Inflammatory macrophage treated with lipopolysaccharide for 4 hours (primary cell): ENCODE measurements at regions not wholly inside any gene's neighbourhood (a gene's known extent, or its start where the extent isn't known, plus 50 kb on each side); places are given as distances from the start of the nearest gene placed in this dataset.

Experiments used
- DNase-seq: peaks from one replicate; pipeline ENCODE4 v3.0.0-alpha.2; 2020

DNA sequence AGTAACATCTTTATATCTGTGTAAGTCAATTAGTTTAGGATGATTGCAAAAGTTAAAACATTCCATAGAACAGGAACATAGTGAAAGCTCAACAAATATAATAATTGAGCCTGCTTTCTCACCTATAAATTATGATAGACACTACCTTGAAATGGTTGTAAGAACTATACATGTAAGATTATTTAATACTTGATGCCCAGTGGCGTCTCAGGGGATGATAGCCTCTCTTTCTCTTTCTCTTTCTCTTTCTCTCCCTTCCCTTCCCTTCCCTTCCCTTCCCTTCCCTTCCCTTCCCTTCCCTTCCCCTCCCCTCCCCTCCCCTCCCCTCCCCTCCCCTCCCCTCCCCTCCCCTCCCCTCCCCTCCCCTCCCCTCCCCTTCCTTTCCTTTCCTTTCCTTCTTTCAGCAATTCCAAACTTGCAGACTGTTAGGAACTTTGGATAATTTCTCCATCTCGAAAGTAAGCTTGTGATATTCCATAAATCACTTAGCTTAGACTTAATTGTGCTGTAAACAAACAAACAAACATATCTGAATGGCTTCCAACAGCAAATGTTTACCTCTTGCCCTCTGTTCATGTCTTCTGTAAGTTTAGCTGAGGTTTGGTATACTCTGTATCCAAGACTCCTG lies 1102.7 kb downstream of the TSN start:
- no peak for DNase-seq

DNA sequence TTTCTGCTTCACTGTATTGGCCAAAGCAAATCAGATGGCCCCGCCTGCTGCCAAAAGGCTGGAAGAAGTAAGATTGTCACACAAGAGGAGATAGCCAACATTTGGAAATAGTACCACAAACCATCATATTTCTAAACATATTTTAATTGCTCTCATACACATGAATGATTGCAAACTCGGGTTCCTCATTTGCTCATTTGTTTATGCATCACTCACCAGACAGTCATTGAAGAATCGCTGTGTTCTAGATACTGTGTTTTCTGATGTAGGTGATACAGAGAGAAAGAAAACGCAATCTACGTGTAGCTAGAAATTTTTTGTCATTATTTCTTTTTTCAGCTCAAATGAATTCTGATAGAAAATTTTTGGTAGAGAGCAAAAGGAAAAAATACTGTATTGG lies 1103.4 kb downstream of the TSN start:
- DNase-seq: no peak

DNA sequence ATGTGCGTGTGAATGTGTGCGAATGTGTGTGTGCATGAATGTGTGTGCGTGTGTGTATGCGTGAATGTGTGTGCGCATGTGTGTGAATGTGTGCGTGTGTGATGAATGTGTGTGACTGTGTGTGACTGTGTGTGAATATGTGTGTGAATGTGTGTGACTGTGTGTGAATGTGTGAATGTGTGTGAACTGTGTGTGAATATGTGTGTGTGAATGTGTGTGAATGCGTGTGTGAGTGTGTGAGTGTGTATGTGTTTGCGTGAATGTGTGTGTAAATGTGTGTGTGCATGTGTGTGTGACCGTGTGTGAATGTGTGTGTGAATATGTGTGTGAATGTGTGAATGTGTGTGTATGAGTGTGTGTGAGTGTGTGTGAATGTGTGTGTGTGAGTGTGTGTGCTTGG lies 1103.8 kb downstream of the TSN start:
- no peak for DNase-seq

DNA sequence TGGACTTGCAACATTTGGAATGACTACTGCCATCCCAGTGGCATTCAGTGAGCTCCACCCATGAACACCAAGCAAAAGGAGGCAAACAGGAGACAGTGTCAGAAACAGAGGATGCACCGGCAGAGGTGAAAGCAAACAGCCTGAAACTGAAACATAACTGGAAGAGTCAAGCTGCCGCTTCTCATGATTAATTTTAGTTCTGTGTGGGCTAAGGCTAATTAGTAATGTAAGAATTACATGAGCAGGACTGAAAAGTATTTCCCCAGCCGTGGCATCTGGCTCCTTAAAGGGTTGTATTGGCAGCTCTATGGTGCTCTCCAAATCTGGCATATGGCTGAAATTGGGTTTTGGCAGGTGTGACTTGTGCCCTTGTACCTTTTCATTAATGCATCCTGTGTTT lies 1108.1 kb downstream of the TSN start:
- DNase-seq: no peak

DNA sequence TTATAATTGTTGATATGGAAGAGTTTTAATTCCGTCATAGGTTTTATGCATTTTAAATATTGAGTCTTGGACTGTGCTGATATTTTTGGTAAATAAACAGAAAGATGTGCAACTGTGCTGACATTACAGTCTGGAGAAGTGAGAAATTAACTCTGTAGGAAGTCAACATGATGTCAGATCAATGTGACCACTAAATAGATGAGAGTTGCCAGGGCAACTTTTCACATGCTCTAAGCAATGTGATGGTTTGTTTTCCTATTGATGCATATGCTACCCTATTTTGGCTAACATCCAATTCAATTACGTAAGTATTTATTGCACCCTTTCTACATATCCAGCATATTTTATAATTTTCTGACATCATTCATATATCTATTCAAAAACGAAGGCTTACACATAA lies 1109.3 kb downstream of the TSN start:
- no peak for DNase-seq

DNA sequence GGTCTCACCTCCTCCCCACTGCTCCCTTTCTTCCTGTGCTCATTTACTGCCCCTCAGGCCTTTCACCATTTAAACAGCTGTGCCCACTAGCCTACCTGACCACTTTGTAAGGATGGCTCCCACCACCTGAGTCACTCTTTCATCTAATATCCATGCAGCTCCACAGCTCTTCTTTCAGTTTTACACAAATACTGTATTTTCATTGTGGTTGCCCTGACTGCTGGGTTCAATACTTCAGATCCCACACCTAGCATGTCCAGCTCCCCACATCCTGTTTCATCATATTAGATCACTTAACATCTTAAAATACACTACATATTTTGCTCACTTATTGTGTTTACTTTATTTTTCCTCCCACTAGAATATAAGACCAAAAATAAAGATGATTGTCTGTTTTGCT lies 1110.6 kb downstream of the TSN start:
- DNase-seq: no peak

DNA sequence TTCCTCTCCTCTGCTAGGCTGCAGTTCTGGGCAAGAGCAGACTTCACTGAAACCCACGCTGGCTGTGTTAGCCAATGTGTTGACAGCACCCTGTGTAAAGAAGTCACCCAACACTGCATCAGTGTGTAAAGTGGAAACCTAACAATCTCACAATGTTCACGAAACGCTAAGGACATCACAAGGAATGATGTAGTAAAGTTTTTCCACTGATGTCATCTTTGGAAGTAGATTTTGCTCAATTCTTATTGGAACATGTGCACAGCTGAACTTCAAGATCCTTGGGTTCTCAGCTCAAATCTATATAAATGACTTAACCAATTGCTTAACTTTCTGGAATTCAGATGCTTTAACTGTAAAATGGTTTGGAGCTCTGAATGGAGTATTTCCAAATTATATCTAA lies 1112.5 kb downstream of the TSN start:
- DNase-seq: no peak

DNA sequence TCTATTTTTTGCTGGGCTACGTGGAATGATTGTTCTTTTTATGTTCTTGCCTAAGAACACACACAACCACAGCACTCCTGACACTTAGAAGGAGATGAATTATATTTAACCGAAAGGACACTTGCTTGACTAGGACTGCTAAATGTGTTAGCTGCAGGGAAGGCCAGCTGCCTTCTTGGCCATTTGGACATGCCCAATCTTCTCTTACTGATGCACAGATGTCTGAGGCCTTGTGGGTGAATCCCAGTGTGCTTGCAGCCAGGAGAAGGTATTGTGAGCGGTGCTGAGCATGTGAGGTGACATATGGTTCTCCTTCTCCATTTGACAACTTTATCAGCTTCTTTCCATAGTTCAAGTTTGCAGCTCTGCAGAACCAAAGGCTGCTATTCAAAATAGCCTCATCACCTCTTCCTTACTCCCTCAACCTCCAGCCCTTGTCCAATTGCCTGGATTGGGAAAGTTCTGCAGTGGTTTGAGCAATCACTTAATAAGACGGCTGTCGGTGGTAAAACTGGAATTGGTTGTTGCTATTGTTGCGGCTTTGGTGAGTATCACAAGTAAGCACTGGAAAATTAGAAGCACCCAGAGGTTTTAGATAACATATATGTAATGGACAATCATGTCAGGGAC lies 1113.3 kb downstream of the TSN start:
- no peak for DNase-seq

DNA sequence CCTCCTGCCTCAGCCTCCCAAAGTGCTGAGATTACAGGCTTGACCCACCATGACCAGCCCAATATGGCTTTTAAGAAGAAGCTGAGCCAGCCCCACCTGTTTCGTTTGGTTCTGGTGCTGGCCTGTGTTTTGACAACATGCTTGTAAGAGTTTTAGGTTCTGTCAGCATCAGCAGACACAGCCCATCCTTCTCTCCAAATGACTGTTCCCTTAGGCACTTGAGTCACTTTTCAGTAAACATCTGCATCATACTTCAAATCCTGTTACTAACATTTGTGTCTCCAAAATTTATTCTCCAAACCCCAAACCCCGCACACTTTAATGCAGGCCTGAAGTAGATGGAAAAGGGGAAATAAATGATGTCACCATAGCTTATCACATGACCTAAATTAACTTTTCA lies 1118.5 kb downstream of the TSN start:
- DNase-seq: no peak

DNA sequence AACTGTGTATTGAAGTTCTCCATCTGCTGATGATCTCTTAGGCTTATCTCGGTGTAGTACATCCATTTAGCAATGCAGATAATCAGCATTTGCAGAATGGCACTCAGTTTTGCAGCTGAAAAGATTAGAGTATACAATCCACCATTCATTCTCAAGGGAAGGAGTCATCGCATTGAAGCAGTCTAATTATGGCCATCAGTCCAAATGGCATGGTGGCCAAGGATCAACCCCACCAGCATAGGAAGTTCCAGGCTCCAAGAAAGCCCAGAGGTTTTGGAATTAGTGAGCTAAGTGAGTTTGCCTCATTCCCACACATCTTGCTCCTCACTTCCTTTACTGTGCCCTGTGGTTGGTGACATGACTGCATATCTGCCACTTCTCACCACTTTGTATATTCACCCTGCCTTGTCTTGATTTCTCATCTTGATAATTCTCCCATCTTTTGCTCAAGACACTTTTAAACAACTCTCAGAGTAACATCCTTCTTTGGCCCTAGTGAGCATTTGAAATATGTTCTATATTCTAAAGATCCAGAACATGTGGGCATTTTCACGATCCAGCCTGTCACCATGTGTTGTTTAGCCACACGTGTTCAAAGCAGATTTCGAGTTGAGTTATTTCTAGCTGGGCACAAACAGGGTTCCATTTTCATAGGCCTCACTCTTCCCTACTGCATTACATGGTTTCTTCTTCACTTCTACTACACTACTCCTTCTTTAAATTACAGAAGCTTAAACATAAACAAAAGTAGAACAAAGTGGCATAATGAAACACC lies 1119.8 kb downstream of the TSN start:
- no peak for DNase-seq

DNA sequence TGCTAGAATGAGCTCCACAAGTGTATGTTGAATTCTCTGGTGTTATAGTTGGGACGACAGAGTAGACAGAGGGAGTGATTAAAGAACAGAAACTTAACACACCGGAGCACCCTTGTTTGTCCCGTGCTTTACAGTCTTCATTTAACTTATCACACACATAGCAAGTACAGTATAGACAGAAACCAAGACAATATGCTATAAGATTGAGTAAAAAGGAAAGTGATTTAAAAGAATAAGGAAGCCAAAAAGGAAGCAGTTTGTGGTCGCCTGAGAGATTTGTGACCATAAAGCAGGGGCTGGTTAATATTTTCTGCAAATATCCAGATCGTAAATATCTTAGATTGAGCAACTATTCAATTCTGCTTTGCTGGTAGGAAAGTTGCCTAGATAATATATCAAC lies 1128.4 kb downstream of the TSN start:
- no peak for DNase-seq

DNA sequence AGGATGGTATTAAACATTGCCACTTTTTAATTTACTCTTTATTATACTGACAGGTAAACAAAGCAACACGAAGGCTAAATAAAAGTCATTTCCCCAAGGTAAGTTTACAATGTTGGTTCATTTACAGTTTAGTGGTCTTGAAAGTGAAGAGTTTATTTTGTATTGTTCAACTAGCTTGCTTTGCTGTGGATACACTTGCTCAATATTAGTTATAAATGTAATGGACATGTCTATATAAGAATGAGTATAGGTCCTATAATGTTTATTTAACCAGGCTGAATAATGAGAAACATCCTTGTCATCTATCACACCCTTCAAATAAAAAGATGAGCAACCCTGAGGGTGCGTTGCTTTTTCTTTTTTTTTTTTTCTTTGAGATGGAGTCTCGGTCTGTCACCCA lies 1129.4 kb downstream of the TSN start:
- DNase-seq: no peak

DNA sequence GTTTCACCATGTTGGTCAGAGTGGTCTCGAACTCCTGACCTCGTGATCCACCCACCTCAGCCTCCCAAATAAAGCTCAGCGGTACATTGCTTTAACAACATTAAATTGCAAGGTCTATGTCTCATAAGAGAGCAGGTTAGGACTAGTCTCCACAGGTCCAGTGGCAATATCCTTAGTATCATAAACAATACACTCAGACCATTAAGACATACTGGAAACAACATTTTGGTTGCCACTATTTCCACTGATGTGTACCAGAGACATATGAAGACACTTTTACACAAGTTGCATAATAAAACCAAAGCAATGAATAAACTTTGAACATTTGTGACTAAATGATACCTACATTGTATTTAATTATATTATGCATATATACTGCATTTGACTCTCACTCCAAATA lies 1130.0 kb downstream of the TSN start:
- no peak for DNase-seq

DNA sequence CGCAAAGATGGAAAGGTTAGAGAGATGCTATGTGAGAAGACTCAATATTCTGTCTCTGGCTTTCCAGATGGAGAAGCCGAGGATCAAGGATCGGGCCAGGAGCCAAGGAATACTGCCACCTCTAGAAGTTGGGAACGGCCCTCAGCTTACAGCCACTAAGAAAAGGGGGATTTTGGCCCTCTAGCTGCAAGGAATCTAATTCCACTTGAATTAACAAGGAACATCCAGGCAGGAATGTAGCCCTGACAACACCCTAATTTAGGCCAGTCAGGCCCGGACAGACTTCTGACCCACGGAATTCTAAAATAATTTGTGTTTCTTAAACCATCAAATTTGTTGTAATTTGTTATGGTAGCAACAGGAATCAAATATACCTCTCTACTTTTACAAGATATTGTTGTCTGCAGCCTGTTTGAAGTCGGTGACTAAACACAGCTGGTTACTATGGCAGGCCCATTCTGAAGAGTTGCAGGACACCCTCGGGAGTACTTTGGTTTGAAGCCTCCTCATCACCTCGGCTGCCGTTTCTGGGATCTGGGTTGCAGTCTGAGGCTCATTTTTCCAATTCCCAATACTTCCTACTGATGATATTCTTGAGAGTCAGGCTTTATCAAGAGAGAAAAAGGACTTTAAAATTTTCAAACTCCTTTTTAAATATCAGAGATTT lies 1131.2 kb downstream of the TSN start:
- DNase-seq: no peak

DNA sequence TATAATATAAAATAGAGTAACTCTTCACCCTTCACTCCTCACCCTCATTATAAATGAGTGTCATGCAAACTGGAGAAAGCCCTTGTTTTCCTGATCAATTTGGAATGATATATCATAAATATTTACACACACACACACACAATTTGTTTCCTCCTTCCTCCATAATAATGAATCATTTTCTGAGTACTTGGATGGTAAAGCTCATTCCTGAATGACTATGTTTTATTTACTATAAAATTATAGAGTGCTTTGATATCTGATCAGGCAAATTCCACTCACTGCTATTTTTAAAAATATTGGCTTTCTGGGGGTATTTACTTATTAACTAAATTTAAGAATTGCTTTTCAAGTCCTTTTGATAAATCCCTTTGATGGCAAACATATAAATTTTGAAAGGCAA lies 1125.5 kb upstream of the CNTNAP5 start:
- DNase-seq: no peak

DNA sequence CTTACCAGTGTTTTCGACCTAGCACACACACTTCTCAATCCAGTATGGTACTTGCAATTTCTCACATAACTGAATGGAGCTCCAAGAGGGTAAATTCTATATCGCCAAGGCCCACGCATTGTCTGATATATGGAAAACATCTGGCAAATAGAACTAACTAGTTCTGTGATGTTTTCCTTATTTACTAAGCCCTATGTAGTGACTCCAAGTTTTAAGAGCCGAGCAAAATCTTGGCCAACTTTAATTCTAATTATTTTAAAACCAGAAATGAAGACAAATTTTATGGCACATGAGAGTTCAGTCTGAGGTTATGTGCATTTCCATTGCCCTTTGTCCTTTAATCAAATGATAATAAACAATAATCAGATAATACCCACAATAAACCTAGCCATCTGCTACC lies 1119.7 kb upstream of the CNTNAP5 start:
- no peak for DNase-seq

DNA sequence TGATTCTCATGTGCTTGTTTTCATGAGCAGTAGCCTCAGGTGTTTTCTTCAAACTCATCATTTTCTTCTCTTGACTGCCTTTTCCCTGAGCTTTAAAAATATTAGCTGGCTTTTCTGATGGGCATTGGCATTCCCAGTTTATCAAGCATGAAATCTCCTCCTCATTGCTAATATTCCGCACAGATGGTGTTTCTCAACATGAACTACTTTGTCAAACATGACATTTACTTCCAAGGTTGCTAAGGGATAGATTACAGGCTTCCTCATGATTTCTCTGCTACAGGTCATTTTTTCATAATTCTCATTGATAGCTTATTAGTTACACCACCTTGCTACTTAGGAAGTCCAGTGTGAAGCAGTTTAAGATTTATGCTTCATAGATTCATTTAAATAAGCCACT lies 1116.9 kb upstream of the CNTNAP5 start:
- DNase-seq: no peak

DNA sequence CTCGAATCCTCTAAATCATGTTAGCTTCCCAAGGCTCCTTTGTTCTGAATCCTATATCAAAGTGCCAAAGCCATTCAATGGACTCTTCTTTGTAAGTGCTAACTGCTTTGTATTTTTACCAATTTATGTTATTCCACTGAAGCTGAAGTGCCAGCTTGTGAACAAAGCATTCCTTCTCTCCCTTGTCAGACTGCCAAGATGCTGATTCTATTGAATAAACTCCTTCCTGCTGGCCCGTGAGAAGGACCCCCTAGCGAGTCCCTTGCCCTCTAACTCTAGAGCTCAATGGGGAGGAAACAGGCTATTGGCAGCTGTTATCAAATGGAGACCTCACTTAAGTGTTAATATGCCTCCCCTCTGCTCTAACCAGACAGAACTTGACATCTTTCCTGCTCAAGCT lies 1097.9 kb upstream of the CNTNAP5 start:
- no peak for DNase-seq

DNA sequence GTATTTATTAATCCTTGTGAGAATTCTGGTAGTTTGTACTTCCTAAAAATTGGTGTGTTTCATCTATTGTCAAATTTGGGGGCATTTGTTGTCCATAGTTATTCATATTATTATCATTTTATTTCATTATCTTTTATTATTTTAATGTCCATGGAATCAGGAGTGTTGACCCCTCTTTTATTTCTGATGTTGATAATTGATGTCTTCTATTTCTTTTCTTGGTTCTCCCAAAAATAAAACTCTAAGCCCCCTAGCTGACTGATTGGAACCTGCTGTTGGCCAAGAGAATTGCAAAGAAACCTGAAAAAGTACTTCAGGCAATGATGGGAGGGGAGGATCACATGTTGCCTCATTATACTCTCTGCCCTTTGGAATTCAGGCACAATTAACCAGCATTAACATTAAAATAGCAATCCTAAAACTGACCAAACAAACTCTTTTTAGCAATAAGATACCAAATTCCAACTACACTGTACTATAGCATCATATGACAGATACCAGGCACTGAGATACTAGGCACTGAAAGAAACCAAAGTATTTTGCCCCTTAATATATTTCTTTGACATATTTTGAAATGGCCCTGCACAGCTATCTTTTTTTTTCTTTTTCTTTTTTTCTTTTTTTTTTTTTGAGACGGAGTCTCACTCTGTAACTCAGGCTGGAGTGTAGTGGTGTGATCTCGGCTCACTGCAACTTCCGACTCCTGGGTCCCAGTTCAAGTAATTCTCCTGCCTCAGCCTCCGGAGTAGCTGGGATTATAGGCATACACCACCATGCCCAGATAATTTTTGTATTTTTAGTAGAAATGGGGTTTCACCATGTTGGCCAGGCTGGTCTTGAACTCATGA lies 1097.2 kb upstream of the CNTNAP5 start:
- DNase-seq: no peak

DNA sequence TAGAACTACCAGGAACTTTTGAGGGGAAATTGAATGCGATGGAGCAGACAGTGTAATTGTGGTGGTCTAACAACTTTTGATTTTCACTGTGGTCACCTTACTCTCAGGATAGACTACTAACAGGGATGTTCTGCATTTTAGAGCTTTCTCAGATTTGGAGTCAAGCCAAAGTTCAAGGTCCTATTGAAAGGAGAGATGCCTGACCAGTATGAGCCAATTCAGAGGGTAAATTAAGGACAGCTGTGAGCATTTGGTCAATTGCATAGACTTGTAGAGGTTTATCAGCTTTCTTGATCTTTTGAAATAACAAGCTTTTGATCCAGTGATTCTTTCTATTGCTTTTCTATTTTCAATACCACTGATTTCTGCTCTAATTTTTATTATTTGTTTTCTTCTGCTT lies 1095.7 kb upstream of the CNTNAP5 start:
- DNase-seq: no peak

DNA sequence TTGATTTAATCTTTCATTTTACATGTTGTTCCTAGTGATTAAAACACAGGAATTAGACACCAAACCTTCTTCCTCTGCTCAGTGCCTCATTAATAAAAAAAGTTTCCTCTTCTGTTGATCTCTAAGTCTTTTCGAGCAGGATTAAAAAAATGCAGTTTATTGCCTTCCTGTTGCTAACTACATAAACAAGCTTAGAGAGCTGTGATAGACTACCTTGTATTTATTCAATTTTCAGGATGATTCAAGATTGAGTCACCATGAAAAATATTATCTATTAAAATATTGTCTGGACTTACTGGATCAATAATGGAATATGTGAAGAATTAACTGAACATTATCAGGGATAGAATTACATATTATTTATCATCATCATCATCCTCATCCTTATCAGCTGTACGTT lies 1089.6 kb upstream of the CNTNAP5 start:
- DNase-seq: no peak

DNA sequence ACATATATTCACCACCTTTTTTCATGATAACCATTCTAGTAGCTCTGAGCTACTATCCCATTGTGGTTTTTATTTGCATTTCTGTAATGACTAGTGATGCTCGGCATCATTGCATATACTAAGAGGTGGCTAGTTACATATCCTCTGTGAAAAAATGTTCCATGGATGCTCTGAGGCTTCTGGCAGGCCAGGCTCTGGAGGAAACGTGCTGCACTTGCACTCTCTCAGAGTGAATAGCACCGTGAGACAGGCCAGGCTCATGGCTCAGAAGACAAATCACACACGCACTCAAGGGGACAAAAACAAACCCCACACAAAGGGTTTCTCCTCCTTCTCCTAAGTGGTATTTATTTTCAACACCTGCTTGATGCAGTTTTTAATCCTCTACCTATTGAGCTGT lies 1085.3 kb upstream of the CNTNAP5 start:
- DNase-seq: no peak

DNA sequence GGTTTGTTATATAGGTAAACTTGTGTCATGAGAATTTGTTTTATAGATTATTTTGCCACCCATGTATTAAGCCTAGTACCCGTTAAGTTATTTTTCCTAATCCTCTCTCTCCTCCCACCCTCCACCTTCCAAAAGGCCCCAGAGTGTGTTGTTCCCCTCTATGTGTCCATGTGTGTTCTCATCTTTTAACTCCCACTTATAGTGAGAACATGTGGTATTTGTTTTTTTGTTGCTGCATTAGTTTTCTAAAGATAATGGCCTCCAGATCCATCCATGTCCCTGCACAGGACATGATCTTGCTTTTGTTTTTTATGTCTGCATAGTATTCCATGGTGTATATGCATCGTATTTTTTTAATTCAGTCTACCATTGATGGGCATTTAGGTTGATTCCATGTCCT lies 1075.6 kb upstream of the CNTNAP5 start:
- DNase-seq: no peak
